ENCODE measurements at regions not wholly inside any gene's neighbourhood (a gene's known extent, or its start where the extent isn't known, plus 50 kb on each side); places are given as distances from the start of the nearest gene placed in this dataset.
"Not testable (repeated sequence)": the region's sequence is repeated elsewhere in the genome, so short reads cannot be mapped to it uniquely, and the experiment has no call there.

GRCh38 chr2:136715146-136715545 is 50.2 kb upstream of the THSD7B start:
- DNase-seq (ENCODE audit: low read depth) = no peak

DNA sequence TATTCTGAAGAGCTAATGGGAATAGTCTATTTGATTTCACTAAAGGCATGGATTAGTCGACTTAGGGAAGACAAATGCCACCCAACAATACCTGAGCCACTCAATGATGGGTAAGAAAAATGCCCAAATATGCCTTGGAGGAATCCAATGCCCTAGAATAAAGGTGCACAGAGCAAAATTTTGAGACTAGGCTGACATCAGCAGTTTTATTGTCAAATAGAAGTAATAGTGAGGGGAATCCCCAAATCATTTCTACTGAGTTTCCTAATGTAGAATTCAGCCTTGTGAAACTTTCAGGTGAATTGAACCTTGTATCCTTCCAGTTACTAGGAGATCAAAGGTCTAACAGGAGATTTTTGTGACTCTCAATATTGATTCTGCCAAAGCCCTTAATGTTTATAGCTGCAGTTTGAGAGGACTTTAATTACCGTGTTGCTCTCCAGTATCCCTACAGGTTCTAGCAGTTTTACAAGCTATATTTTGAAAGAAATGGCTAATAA is 50.8 kb upstream of the THSD7B start:
- DNase-seq (ENCODE audit: low read depth) = no peak

DNA sequence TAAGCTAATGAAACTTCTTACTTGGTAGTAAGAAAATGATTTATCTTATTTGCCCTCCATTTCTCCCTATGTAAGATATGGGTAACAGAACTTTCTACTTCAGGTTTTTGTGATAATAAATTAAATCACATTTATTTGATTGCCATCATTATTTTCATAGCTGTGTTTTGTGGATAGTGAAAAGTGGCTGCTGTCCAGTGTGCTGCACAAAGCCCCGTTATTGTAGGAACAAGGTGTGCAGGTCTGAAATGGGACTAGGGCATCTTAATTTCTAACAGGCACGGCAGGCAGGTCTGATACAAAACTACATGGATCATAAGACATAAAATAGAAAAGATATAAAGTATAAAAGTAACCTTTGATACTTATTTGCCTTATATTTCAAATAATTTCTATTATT is 51.6 kb upstream of the THSD7B start:
- DNase-seq (ENCODE audit: low read depth) = no peak

- no peak for DNase-seq (ENCODE audit: low read depth)
Observed at GRCh38 chr2:136705336-136705735, 60.0 kb upstream of the THSD7B start.

DNA sequence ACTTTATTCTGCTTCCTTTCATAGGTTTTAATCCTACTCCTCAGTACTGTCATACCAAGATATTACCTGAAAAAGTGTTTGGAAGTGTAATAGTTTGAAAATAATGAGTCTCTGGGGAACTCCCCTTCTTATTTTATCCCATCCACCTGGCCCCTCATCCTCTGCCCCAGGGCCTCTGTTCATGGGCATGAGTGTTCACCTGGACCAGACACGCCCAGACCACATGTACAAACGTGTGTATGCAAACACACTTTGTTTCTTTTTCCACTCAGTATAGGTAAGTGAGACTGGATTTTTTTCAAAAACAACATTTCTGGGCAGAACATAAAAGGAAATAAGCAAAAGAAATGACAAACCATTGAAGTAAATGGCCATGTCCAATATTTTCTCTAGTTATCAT is 62.1 kb upstream of the THSD7B start:
- no peak for DNase-seq (ENCODE audit: low read depth)

GRCh38 chr2:136696438-136696837 is 68.9 kb upstream of the THSD7B start:
- DNase-seq (ENCODE audit: low read depth) = no peak

DNA sequence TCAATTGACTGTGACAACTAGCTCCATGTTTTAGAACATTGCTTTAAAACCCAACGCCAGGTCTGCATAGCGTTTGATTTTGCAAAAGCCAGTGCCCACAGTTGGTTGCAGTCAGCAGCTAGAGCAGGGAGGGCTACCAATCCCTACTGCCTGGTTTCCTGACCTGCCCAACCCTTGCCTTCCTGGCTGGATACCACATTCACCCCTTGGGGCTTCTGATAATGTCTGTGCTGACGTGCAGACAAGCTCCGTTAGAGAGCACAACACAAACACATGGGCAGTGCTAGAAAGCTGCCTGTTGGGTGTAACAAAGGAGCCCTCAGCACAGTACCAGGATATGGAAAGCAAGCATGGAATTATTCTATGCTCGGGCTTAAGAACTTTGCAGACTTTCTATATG is 71.4 kb upstream of the THSD7B start:
- no peak for DNase-seq (ENCODE audit: low read depth)

GRCh38 chr2:136680079-136680478 is 85.3 kb upstream of the THSD7B start:
- DNase-seq (ENCODE audit: low read depth) = not testable (repeated sequence)

DNA sequence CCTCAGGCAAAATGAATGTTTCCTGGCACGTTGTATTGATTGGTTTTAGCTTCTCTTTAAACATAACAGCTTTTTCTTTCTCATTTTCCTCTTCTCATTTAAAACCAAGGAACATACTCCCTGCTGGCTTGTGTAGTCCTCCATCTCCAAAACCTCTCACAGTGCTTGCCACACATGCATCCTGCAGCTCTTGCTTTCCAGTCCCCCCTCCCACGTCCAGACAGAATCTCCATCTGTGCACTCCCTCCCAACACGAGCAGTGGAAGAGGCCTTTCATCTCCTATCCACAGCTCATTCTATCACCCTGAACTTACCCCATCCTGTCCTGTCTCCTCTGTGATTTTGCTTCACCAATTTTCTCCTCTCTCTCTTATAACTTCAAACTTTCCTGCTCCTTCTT is 99.6 kb upstream of the THSD7B start:
- no peak for DNase-seq (ENCODE audit: low read depth)

DNA sequence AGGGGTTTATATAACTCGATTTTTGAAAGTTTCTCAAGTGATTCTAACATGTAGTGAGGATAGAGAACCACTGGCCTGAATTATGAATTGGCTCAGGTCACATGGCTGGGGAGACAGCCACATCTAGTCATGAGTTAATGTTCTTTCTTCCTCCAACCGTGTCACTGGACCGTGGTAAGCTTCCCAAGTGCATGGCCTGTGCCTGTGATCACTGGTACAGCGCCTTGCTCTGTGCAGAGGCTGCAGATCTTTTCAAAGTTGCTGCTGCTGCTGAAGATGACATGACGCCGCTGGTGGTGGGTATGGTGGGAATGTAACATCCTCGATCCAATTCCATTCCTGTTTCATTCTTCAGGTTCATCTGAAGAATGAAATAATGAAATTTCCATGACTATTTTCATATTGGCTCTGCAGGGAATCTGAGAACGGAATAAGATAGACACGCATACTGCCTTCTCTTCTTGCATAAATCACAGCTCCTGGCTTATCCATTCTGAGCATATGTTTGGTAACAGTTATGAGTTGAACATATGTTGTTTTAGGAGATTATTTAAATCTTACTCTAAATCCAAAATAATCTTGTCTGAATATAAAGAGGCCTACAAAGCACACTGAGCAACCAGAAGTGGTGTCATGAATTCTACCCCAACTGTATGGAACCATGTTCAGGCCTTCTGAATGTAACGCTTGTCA is 100.5 kb upstream of the THSD7B start:
- DNase-seq (ENCODE audit: low read depth) = no peak

DNA sequence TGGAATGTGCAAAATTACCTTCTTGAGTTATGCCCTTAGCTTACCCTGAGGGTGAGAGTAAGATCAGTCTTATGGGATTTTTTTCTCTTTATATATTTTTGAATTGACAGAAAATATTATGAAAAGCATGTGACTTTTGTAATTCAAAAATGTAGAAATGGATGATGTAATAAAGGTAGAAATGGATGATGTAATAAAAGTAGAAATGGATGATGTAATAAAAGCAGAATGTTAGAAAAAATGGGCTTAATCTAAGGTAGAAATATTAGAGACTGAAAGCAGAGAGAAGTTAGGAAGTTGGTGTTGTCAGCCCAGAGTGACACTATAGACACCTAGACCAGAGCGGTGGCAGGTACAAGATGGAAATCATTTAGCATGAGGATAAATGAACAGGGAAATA is 107.1 kb upstream of the THSD7B start:
- DNase-seq (ENCODE audit: low read depth) = no peak

DNA sequence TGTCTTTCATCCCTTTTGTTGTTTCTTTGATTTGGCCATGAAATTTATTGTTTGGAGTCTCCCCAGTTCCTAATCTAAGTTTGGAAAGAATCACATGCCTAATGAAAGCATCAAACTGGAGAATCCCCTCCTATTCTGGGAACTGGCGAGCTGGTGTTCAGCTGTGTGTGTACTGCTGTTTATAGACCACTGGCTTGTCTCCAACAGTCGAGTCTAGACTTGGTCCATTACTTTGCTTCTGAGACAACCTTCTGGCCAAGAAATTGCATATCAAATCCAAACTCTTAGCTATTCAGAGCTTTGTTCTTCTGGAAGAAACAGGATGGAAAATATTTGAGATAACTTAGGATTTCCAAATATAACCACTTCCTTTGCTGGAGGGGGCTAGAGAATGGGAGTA is 111.5 kb upstream of the THSD7B start:
- DNase-seq (ENCODE audit: low read depth) = no peak

GRCh38 chr2:136651456-136652010 is 113.8 kb upstream of the THSD7B start:
- DNase-seq (ENCODE audit: low read depth) = no peak

DNA sequence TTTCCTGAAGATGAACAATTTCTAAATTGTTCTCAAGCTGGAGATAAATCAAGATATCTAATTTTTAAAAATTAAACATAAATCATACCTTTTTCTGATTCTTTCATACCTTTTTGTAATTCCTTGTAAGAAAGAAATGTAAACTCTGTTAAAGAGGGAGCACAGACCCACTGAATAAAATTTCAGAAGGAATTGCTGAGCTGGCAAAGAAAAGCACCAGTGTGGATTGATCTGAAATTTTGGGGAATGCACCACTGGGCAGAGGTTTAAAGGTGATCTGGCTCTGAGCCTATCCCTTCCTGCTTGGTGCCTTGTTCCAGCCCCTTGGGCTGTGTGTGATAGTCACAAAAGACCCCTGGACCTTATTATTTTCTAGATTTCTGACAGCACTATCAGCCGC is 118.3 kb upstream of the THSD7B start:
- no peak for DNase-seq (ENCODE audit: low read depth)

DNA sequence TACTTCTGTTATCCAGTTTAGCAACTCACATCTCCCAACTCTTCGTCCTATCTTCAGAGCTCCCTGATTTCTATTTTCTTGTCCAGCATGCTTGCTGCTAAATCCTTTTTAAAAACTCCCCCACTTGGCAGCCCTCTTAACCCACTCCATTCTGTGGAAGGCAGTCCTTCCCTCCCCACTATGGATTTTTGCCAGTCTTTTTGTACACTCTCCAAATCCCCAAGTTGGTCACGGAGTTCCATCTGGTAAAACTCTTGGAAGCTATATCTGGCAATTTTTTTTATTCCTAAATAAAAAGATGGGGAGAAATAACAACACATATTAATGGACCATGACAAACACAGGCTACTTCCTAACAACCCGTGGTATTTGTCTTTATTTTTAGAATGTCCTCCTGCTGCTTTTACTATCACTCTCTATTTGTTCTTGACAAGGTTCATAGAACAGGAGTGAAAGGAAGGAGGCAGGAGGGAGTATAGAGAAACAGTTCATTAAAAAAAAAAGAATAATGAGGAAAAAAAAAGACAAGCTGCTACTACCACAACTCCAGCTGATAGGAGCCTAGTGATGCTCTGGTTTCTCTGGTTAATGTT is 120.0 kb upstream of the THSD7B start:
- no peak for DNase-seq (ENCODE audit: low read depth)

DNA sequence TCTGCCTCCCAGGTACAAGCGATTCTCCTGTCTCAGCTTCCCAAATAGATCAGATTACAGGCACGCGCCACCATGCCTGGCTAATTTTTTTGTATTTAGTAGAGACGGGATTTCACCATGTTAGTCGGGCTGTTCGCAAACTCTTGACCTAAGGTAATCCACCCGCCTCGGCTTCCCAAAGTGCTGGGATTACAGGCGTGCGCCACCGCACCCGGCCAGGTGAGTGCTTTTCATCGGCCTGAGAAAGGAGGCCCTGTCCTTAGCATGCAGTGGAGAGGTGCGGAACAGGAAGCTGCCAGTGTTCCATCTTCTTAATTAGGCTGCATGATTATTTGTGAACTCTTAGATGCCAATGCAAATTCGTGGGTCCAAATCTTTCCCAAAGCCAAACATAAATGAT is 125.7 kb upstream of the THSD7B start:
- no peak for DNase-seq (ENCODE audit: low read depth)

GRCh38 chr2:136638193-136638592 is 127.2 kb upstream of the THSD7B start:
- no peak for DNase-seq (ENCODE audit: low read depth)

- DNase-seq (ENCODE audit: low read depth) = no peak
Observed at GRCh38 chr2:136637402-136637801, 127.9 kb upstream of the THSD7B start.

DNA sequence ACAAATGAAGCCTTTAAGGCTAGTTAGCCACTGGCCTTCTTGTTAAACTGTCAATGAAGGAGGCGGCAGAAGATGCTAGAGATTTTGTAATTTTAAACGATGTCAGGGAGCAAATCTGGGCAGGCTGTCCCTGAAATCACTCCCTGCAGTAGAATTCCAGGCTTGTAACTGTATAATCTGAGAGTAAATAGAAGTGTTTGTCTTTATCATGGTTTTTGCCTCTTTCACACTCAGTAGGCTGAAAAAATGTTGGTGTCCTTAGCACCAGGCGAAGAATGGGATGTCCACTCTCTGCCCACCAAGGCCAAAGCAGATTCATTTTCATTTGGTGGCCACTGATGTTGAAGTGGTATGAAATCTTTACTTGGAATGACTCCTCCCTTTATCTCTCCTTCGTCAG is 136.9 kb upstream of the THSD7B start:
- DNase-seq (ENCODE audit: low read depth) = no peak

DNA sequence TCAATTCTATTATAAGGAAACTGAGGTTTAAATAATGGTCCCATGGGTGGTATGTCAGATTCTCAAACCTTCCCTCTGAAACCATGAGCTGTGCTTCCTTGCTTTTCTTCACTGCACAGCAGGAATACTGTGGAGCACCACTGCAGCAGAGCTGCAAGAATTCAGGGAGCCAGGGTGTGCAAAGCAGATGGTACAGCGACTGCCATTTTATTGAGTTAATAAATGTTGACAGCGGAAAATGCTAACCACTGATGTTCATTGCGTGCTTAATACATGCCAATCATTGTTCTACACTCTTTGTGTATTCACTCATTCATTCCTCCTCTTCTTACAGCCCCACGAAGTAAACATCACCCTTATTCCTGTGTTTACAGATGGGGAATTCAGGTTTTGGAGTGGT is 152.2 kb upstream of the THSD7B start:
- DNase-seq (ENCODE audit: low read depth) = no peak

GRCh38 chr2:136612079-136612478 is 153.3 kb upstream of the THSD7B start:
- no peak for DNase-seq (ENCODE audit: low read depth)

DNA sequence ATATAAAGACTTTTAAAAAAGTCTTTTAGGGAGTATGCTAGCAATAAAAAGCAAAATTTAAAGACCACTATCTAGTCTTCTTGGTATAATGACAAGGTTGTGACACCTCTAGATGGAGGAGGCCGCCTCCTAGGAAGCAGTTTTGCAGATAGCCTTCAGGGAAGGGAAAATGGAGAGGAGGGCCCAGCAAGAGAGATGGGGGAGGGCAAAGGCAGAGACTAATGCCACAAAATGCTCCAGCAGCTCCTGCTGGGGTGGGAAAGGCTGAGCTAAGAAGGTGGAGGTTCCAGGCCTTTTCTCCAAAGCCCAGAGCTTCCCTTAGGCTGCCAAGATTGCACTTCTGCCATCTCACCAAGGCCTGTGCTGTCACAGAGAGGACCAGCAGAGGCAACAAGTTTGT is 153.9 kb upstream of the THSD7B start:
- DNase-seq (ENCODE audit: low read depth) = no peak

- DNase-seq (ENCODE audit: low read depth) = no peak
Observed at GRCh38 chr2:136582628-136583205, 182.6 kb upstream of the THSD7B start.
